Neural cell (in vitro differentiated cells): ENCODE measurements at regions not wholly inside any gene's neighbourhood (a gene's known extent, or its start where the extent isn't known, plus 50 kb on each side); places are given as distances from the start of the nearest gene placed in this dataset.

Experiments
- H2AFZ ChIP-seq: fragments of 200-600, 300-800 bp; sonication (generic), shearing (Covaris generic); 2 replicates; pipeline ENCODE4 v1.6.0; 2014; ENCODE audit warnings: low read depth, mild to moderate bottlenecking, antibody characterized with exemption, low read length, moderate library complexity
- H3F3A ChIP-seq: fragments of 200-600 bp; shearing (Covaris generic); 2 replicates; pipeline ENCODE4 v1.6.1; 2016; ENCODE audit warnings: mild to moderate bottlenecking, moderate library complexity, mixed read lengths, antibody characterized with exemption, low read length; ENCODE audit not compliant: insufficient read depth, poor library complexity, severe bottlenecking
- H3K27ac ChIP-seq: fragments of 200-600, 300-800 bp; sonication (generic), shearing (Covaris generic); 2 replicates; pipeline ENCODE4 v1.5.1; 2014; ENCODE audit warnings: mild to moderate bottlenecking, low read length, moderate library complexity
- H3K27me3 ChIP-seq: fragments of 300-800, 200-600 bp; sonication (generic), shearing (Covaris generic); 2 replicates; pipeline ENCODE4 v1.6.0; 2014; ENCODE audit warnings: mild to moderate bottlenecking, low read depth, low read length, moderate library complexity; ENCODE audit not compliant: insufficient read depth
- H3K36me3 ChIP-seq: fragments of 300-800, 200-600 bp; sonication (generic), shearing (Covaris generic); 2 replicates; pipeline ENCODE4 v1.5.1; 2014; ENCODE audit warnings: mild to moderate bottlenecking, antibody characterized with exemption, low read length, moderate library complexity; ENCODE audit not compliant: insufficient read depth
- H3K4me2 ChIP-seq: fragments of 300-800, 200-600 bp; sonication (generic), shearing (Covaris generic); 2 replicates; pipeline ENCODE4 v1.6.0; 2014; ENCODE audit warnings: mild to moderate bottlenecking, low read length
- H3K4me3 ChIP-seq: fragments of 300-800, 200-600 bp; sonication (generic), shearing (Covaris generic); 2 replicates; pipeline ENCODE4 v1.5.1; 2014; ENCODE audit warnings: mild to moderate bottlenecking, low read length, moderate library complexity
- H3K79me2 ChIP-seq: fragments of 200-600 bp; shearing (Covaris generic); replicated peaks from 2 replicates; pipeline ENCODE4 v1.6.0; 2014; ENCODE audit warnings: mild to moderate bottlenecking, low read length, moderate library complexity; ENCODE audit not compliant: insufficient read depth
- H3K9ac ChIP-seq: fragments of 300-800, 200-600 bp; sonication (generic), shearing (Covaris generic); 2 replicates; pipeline ENCODE4 v1.6.1; 2016; ENCODE audit warnings: mild to moderate bottlenecking, low read length, mixed read lengths
- H3K9me2 ChIP-seq: fragments of 200-600 bp; shearing (Covaris generic); 2 replicates; pipeline ENCODE4 v1.6.1; 2016; ENCODE audit warnings: mild to moderate bottlenecking, low read length, mixed read lengths; ENCODE audit not compliant: insufficient read depth
- H3K9me3 ChIP-seq: fragments of 200-600, 300-800 bp; sonication (generic), shearing (Covaris generic); 2 replicates; pipeline ENCODE4 v1.6.1; 2016; ENCODE audit warnings: mild to moderate bottlenecking, mixed run types, low read length, moderate library complexity, mixed read lengths
- H4K20me1 ChIP-seq: fragments of 200-600 bp; shearing (Covaris generic); 2 replicates; pipeline ENCODE4 v1.6.1; 2016; ENCODE audit warnings: mild to moderate bottlenecking, mixed run types; ENCODE audit not compliant: insufficient read depth
- EP300 ChIP-seq: fragments of 450-650 bp; conservative IDR thresholded peaks from 2 replicates; pipeline ENCODE4 v1.6.1; 2014; ENCODE audit warnings: antibody characterized with exemption, mild to moderate bottlenecking, moderate library complexity; ENCODE audit not compliant: poor library complexity, severe bottlenecking
- EZH2 ChIP-seq: fragments of 200-600, 300-800 bp; shearing (Covaris generic), sonication (generic); IDR thresholded peaks from 2 replicates; pipeline ENCODE4 v1.6.1; 2014; ENCODE audit warnings: antibody characterized with exemption, low read length, borderline replicate concordance, mild to moderate bottlenecking; ENCODE audit not compliant: insufficient read depth, poor library complexity, severe bottlenecking
- MXI1 ChIP-seq: fragments of 450-650 bp; conservative IDR thresholded peaks from 2 replicates; pipeline ENCODE4 v1.6.1; 2014; ENCODE audit warnings: antibody characterized with exemption, mild to moderate bottlenecking; ENCODE audit not compliant: poor library complexity, severe bottlenecking
- POLR2AphosphoS5 ChIP-seq: IDR thresholded peaks from 2 replicates; pipeline ENCODE4 v1.6.1; 2012
- RAD21 ChIP-seq: fragments of 450-650 bp; conservative IDR thresholded peaks from 2 replicates; pipeline ENCODE4 v1.6.1; 2014; ENCODE audit warnings: antibody characterized with exemption, mild to moderate bottlenecking, moderate library complexity
- REST ChIP-seq: IDR thresholded peaks from 2 replicates; pipeline ENCODE4 v1.6.1; 2012; ENCODE audit warnings: borderline replicate concordance
- SMC3 ChIP-seq: fragments of 450-650 bp; conservative IDR thresholded peaks from 2 replicates; pipeline ENCODE4 v1.6.1; 2014; ENCODE audit warnings: antibody characterized with exemption, mild to moderate bottlenecking, moderate library complexity; ENCODE audit not compliant: poor library complexity
- TAF1 ChIP-seq: IDR thresholded peaks from 2 replicates; pipeline ENCODE4 v1.6.1; 2012; ENCODE audit warnings: low read depth
- TF ChIP-seq, protein P1 (sequence below): fragments of 450-650 bp; IDR thresholded peaks from 2 replicates; pipeline ENCODE4 v1.5.1; 2014; ENCODE audit warnings: antibody characterized with exemption, mild to moderate bottlenecking, moderate library complexity; ENCODE audit not compliant: poor library complexity, severe bottlenecking

DNA sequence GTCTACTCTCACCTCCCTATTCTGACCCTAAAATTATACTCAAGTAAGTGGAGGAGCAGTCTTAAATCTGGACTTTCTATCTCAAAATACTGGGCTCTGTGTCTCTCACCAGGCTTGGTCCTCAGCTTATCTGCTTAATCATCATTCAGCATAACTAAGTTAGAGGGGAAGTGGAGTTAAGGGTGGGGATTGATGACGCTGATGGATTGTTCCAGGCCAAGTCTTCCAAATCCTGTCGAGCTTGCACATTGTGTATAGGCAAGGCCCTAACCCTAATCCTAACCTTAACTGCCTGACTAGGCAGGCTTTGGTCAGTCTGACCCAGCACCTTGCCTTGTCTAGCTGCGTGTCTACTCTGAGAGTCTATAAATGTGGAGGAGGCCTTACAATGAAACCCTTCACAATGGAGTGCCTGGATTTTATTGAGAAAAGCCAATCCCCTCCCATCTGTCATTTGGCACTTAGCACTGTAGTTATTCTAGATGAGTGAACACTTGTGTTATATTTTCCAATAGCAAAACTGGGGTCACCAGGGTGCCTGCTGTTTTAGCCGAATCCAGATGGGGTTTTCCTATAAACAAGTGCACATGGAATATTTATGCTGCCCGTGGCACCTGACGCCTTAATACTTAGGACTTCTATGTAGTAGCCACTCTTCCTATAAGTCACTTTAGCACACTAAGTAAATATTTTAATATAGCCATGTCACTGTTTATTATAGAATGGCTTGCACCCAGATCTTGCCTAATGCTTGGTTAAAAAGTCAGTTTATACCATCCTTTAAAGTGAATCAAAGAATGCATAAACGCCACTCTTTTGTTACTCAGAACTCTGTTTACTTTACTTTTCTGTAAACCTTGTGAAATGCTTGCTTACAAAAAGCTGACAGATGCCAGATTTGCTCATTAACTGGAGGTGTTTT lies 193.2 kb upstream of the MYOCD start:
- Histone ChIP-seq H4K20me1 (no peaks in the 10 kb centered on the region), H3K9me3 (no peaks in the 10 kb centered on the region), H3F3A (no peaks in the 10 kb centered on the region), H3K9me2 (no peaks in the 10 kb centered on the region), H3K27me3 (no peaks in the 10 kb centered on the region), H3K27ac (no peak overlapping the region), H3K79me2 (no peaks in the 10 kb centered on the region), H3K36me3 (no peaks in the 10 kb centered on the region), H3K4me2 (no peak overlapping the region), H3K9ac (no peak overlapping the region), H2AFZ (no peak overlapping the region), H3K4me3 (no peak overlapping the region)
- TF ChIP-seq, protein P1, sequence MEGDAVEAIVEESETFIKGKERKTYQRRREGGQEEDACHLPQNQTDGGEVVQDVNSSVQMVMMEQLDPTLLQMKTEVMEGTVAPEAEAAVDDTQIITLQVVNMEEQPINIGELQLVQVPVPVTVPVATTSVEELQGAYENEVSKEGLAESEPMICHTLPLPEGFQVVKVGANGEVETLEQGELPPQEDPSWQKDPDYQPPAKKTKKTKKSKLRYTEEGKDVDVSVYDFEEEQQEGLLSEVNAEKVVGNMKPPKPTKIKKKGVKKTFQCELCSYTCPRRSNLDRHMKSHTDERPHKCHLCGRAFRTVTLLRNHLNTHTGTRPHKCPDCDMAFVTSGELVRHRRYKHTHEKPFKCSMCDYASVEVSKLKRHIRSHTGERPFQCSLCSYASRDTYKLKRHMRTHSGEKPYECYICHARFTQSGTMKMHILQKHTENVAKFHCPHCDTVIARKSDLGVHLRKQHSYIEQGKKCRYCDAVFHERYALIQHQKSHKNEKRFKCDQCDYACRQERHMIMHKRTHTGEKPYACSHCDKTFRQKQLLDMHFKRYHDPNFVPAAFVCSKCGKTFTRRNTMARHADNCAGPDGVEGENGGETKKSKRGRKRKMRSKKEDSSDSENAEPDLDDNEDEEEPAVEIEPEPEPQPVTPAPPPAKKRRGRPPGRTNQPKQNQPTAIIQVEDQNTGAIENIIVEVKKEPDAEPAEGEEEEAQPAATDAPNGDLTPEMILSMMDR, result no peak
- TF ChIP-seq POLR2AphosphoS5, result no peak
- TF ChIP-seq EP300, result no peak
- TF ChIP-seq MXI1, result no peak
- no peak for TF ChIP-seq REST
- no peak for TF ChIP-seq TAF1
- TF ChIP-seq SMC3, result no peak
- no peak for TF ChIP-seq EZH2
- no peak for TF ChIP-seq RAD21

GRCh38 chr17:12478311-12478710 lies 187.4 kb upstream of the MYOCD start:
- H3K9me3 ChIP-seq, result no peaks in the 10 kb centered on the region
- H3K4me2 ChIP-seq, result no peak overlapping the region
- no peaks in the 10 kb centered on the region for H4K20me1 ChIP-seq
- H3K4me3 ChIP-seq, result no peak overlapping the region
- H3K79me2 ChIP-seq, result no peaks in the 10 kb centered on the region
- no peaks in the 10 kb centered on the region for H3K9me2 ChIP-seq
- H3K36me3 ChIP-seq, result no peaks in the 10 kb centered on the region
- no peak overlapping the region for H3K9ac ChIP-seq
- H3K27me3 ChIP-seq, result no peaks in the 10 kb centered on the region
- no peak overlapping the region for H3K27ac ChIP-seq
- no peak overlapping the region for H2AFZ ChIP-seq
- no peak for TF ChIP-seq TAF1
- H3F3A ChIP-seq, result no peaks in the 10 kb centered on the region
